HG03558 (cell line): ENCODE measurements at regions not wholly inside any gene's neighbourhood (a gene's known extent, or its start where the extent isn't known, plus 50 kb on each side); places are given as distances from the start of the nearest gene placed in this dataset.
"Not testable (repeated sequence)": the region's sequence is repeated elsewhere in the genome, so short reads cannot be mapped to it uniquely, and the experiment has no call there.

Experiments
- ATAC-seq: cut with Tn5 transposase; IDR thresholded peaks from one replicate; pipeline ENCODE4 v1.9.1; 2021; ENCODE audit warnings: moderate number of reproducible peaks; ENCODE audit not compliant: unreplicated experiment; ENCODE audit errors: extremely low read depth

DNA sequence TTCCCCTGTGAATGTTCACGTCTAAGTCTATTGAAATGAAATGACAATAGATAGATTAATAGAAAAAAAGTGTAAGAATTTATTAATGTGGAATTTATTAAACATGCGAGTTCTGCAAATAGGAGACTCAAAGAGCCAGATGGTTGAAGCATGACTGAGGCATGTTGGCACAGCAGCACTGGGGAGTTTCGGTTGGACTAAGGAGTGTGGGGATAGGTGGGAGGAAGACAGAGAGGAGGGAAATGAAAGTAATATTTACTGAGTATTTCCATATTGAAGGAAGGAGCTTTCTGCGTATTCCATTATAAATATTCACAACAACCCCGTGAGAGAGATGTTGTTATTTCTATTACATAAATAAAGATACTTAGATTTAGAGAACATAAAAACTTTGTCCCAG, 79.5 kb upstream of the ZNF644 start:
- ATAC-seq = no peak

DNA sequence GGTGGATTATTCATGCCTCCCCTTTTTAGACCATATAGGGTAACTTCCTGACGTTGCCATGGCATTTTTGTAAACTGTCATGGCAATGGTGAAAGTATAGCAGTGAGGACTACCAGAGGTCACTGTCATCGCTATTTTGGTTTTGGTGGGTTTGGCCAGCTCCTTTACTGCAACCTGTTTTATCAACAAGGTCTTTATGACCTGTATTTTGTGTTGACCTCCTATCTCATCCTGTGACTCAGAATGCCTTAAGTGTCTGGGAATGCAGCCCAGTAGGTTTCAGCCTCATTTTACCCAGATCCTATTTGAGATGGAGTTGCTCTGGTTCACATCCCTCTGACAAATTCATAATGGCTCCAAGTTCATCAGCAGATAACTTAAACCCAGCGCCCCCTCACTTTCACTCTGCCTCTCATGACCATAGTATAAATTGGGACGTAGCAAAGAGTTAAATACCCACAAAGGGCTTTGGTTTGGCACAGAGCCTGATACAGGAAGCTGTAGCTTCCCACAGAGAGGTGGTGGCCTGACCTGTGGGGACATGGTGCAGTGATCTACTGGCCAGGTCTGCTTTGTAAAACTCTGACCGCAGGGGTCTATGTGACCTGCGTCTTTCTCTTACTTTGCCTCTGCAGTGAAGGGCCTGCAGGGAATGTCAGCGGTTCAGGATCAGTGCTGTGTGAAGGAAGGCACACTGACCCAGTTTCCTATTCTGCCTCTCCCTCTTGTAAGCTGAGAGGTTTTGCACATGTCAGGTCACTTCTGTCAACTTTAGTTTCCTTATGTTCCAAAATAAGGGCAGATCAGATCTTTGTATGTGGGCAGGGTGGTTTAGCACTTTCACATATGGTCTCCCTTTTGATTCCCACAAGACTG, 78.1 kb upstream of the ZNF644 start:
- no peak for ATAC-seq

DNA sequence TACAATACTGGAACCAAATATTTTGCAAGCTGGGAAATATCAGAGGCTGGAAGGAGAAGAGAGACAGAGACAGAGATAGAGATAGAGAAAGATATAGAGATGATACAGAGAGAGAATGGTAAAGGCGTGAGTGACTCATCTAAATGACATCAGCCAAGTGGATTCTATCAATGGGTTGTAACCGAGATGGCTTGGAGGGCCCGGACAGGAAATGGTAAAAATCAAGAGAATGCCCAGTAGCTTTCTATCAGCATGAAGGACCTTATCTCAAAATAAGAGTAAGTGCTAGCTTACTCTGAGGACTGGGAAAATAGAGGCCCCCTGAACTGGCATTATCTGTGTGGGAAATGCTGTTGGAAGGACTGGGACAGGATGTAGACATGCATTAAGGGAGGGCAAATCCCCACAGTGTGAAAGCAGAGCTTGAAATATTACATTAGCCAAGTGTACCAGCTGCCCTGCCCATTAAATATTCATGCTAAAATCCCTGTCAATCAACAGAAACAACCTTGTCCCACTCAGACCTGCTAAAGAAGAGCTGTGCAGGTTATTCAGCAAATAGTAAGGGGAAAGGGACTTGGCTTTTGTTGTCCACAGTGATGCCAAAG, 76.6 kb upstream of the ZNF644 start:
- ATAC-seq = no peak

DNA sequence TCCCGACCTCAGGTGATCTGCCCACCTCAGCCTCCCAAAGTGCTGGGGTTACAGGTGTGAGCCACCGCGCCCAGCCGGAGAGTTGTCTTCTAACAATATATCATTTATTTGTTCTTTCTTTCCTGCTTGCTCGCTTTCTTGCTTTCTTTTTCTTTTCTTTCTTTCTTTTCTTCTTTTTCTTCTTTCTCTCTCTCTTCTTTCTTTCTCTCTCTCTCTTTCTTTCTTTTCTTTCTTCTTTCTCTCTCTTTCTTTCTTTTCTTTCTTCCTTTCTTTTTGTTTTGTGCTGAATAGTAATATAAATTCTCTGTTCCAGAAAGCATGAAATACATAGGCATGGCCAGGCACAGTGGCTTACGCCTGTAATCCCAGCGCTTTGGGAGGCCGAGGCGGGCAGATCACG, 73.5 kb upstream of the ZNF644 start:
- not testable (repeated sequence) for ATAC-seq

DNA sequence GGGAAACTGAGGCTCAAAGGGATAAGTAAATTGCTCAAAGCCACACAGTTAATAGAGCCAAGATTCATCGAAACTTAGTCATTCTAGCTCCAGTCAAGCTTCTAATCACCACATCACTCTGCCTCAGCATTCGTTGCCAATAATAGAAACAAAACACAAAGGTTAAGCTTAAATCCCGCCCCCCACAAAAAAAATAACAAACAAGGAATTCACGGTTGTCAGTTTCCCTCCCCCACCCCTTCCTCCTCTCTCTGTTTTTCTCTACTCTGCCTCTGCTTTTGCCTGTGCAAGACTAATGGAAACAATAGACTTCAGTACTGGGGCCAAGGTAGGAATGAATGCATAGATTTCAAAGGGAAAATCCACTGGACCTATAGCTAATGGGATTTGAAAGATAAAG, 70.7 kb upstream of the ZNF644 start:
- no peak for ATAC-seq

DNA sequence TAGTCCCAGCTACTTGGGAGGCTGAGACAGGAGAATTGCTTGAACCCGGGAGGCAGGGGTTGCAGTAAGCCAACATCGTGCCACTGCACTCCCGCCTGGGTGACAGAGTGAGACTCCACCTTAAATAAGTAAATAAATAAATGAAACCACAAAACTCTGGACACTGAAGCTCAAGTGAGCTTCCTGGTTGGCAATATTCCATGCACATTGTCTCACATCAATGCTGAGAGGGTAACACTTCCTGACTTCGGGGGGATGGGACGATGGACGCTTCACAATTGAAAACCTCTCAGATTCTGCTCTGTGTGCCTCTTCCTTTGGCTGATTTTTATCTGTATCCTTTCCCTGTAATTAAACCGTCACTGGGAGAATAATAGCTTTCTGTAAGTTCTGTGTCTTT, 70.0 kb upstream of the ZNF644 start:
- ATAC-seq = no peak

DNA sequence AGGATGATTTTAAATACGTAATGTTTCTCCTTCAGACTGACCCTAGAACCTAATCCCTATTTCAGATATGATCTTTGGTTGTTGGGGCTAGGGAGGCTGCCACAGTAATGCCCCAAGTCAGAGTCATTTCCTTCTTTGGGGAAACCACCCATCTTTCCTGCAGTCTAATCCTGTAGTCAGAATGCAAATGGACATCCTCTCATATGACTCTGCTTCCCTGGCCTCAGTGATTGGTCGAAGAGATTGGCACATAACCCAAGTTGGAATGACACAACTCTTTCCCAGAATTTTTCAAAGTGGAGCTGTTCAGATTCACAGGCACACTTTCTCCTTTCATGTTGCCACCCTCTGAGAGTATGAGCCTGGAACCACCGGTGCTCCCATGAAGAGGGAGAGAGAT, 58.8 kb upstream of the ZNF644 start:
- no peak for ATAC-seq

DNA sequence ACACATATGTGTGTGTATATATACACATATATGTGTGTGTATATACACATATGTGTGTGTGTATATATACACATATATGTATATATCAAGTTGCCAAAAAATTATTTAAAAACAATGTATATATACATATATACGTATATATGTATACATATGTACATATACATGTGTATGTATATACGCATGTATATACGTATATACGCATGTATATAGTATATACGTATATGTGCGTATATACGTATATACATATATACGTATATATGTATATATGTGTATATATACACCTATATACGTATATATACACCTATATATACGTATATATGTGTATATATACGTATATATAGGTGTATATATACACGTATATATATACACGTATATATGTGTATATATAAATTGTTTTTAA, 57.0 kb upstream of the ZNF644 start:
- ATAC-seq = no peak

DNA sequence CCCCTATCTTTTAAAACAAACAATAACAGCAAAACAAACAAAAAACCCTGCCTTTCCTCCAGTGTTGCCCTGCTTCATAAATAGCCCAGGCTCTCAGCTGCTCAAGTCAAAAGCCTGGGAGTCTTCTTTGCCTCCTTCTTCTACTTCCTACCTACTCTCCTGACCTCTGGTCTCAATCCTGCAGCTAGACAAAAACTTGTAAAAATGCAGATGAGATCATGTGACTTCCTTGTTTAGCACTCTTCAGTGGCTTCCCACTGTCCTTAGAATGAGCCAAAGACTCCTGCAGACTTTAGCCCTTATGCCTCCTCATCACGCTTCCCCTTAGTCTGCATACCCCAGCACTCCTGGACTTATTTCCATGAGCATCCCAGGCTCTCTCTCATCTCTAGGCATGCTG, 55.0 kb upstream of the ZNF644 start:
- no peak for ATAC-seq

DNA sequence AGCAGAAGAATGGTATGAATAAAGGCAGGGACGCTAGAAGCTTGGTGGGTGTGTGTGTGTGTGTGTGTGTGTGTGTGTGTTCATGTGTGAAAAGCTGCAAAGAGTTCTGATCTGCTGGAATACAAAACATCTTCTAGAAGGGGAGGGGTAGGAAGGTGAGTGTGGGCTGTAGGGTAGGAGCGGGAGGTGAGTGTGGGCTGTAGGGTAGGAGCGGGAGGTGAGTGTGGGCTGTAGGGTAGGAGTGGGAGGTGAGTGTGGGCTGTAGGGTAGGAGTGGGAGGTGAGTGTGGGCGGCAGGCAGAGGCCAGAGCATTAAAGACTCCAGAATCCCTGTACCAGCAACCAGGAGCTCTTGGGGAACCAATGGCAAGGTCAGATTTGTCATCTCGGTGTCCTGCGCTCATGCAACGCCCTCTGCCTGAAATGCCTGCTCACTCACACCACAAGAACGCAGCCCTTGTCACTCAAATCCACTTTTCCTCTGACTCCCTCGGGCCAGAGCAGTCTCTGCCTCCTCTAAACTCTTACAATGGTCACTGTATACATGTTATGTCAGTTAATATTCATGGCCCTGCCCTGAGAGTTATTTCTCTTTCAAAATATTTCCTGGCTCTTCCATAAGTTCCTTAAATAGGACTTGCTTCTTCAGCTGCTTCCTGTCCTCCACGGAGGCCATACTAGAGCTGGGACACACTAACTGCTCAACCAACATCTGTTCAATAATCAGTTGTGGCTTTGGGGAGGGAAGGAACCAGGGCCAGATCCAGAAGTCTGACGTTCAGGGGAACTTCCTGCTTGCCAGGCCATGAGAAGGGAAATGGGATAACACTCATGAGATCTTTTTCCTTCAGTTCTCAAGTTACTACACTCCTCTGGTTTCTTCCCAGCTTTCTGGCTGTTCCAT, 53.6 kb upstream of the ZNF644 start:
- ATAC-seq = no peak

DNA sequence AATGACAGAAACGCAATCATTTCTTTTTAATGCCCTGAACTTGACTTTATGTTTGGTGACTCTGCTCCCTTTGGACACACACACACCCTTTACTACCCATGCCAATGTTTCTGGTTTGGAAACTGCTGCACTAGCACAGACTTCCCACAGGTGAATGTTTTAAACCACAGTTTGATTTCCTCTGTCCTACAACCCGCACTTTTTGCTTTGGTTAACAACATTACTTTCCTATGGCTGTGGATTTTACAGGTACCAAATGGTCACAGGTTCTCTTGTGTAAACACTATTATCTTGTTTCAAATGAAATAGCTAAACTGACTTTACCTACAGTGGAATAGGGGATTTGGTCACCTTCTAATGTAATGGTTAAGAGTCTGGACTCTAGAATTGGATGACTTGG, 51.5 kb upstream of the ZNF644 start:
- no peak for ATAC-seq

DNA sequence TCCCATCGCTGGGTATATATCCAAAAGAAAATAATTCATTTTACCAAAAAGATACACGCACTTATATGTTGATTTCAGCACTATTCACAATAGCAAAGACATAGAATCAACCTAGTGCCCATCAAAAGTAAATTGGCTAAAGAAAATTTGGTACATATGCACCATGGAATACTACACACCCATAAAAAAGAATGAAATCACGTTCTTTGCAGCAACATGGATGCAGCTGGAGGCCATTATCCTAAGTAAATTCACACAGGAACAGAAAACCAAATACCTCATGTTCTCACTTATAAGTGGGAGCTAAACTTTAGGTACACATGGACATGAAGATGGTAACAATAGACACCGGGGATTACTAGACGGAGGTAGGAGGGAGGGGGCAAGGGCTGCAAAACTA, 50.0 kb upstream of the ZNF644 start:
- ATAC-seq = no peak
